ENCODE measurements at regions not wholly inside any gene's neighbourhood (a gene's known extent, or its start where the extent isn't known, plus 50 kb on each side); places are given as distances from the start of the nearest gene placed in this dataset.

DNA sequence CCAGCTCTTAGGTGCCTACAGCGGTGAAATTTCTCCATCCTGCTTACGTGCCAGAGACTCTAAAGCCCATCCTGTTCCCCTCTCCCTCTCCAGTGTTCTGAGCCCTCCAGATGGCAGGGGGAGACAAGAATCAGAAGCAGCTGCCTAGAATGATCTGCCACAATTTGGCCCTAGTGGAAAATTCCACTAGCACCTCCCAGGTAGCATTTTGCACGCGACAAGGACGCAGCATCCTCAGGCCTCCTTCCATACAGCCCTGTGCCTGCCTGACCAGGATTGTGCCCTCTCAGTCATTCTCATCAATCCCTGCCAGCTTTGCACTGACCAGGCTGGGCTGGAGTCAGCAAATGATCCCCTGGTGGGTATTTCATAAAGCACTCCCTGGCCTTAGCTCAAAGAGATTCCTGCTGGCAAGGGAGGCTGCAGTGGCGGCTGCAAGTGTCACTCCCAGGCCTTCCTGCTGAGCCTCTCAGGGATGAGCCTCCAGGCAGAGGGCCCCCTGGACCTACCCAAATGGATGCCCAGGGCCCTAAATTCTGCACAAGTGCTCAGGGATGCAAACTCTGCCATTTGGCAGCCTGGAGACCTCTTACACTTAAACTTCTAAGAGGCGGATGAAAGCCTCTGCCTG, 130.2 kb upstream of the ATP2B2 start:
- DNase-seq (ENCODE audit: low read depth in 1 of 2, low spot score in 1 of 2) (no peak), FAIRE-seq (no peak), ATAC-seq (no peak)
- Histone ChIP-seq H3K4me2 (no peak overlapping the region), H3K27ac (no peak overlapping the region), H3K4me3 (no peak overlapping the region), H3K4me1 (no peaks in the 10 kb centered on the region), H3K9me3 (peaks cover 7% of the 10 kb centered on the region)
- CTCF ChIA-PET = interaction anchor here (1.6 kb wide), 1 partner anchor 348 kb away, joined by 3 read pairs; no protein-coding TSS in a partner anchor
- TF ChIP-seq TP53 (CRISPR knock-in tag; IDR thresholded peaks at IDR 0.05) = no peak
- TF ChIP-seq, protein P1, sequence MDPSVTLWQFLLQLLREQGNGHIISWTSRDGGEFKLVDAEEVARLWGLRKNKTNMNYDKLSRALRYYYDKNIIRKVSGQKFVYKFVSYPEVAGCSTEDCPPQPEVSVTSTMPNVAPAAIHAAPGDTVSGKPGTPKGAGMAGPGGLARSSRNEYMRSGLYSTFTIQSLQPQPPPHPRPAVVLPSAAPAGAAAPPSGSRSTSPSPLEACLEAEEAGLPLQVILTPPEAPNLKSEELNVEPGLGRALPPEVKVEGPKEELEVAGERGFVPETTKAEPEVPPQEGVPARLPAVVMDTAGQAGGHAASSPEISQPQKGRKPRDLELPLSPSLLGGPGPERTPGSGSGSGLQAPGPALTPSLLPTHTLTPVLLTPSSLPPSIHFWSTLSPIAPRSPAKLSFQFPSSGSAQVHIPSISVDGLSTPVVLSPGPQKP (IDR thresholded peaks at IDR 0.05; ENCODE audit: low read depth, low read length) = no peak
- TF ChIP-seq CHD2 (IDR thresholded peaks at IDR 0.05; ENCODE audit: low read length, partially characterized antibody) = no peak
- no peak for TF ChIP-seq MAZ (IDR thresholded peaks at IDR 0.05; ENCODE audit: borderline replicate concordance, low read depth, low read length)
- no peak for TF ChIP-seq BHLHE40 (IDR thresholded peaks at IDR 0.05; ENCODE audit: low read depth, low read length)
- TF ChIP-seq ZFP36 (IDR thresholded peaks at IDR 0.05; ENCODE audit: borderline replicate concordance, partially characterized antibody) = no peak
- TF ChIP-seq, protein P2, sequence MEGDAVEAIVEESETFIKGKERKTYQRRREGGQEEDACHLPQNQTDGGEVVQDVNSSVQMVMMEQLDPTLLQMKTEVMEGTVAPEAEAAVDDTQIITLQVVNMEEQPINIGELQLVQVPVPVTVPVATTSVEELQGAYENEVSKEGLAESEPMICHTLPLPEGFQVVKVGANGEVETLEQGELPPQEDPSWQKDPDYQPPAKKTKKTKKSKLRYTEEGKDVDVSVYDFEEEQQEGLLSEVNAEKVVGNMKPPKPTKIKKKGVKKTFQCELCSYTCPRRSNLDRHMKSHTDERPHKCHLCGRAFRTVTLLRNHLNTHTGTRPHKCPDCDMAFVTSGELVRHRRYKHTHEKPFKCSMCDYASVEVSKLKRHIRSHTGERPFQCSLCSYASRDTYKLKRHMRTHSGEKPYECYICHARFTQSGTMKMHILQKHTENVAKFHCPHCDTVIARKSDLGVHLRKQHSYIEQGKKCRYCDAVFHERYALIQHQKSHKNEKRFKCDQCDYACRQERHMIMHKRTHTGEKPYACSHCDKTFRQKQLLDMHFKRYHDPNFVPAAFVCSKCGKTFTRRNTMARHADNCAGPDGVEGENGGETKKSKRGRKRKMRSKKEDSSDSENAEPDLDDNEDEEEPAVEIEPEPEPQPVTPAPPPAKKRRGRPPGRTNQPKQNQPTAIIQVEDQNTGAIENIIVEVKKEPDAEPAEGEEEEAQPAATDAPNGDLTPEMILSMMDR (IDR thresholded peaks at IDR 0.05) = no peak
- TF ChIP-seq NPAS2 (CRISPR knock-in tag; IDR thresholded peaks at IDR 0.05; ENCODE audit: borderline replicate concordance) = no peak
- TF ChIP-seq HDAC2 (IDR thresholded peaks at IDR 0.05) = no peak
- TF ChIP-seq EHF (CRISPR knock-in tag; IDR thresholded peaks at IDR 0.05) = no peak
- TF ChIP-seq HOXA7 (CRISPR knock-in tag; IDR thresholded peaks at IDR 0.05) = no peak
- TF ChIP-seq CHD4 (IDR thresholded peaks at IDR 0.05; ENCODE audit: borderline replicate concordance) = no peak
- no peak for TF ChIP-seq SREBF2 (IDR thresholded peaks at IDR 0.05)
- no peak for TF ChIP-seq ZNF302 (CRISPR knock-in tag; IDR thresholded peaks at IDR 0.05)
- TF ChIP-seq PHF8 (IDR thresholded peaks at IDR 0.05; ENCODE audit: borderline replicate concordance, low read depth) = no peak
- TF ChIP-seq GATA3 (IDR thresholded peaks at IDR 0.05; ENCODE audit: borderline replicate concordance) = no peak
- TF ChIP-seq POLR2A (IDR thresholded peaks at IDR 0.05; ENCODE audit: low read length) = no peak
- no peak for TF ChIP-seq RAD21 (conservative IDR thresholded peaks at IDR 0.05 in 1 of 2, IDR thresholded peaks at IDR 0.05 in 1 of 2)
- TF ChIP-seq ESRRA (IDR thresholded peaks at IDR 0.05; ENCODE audit: borderline replicate concordance, low read length) = no peak
- WGBS (ENCODE audit: missing lambda C conversion rate) = 58% methylated on average over 6 of the region's 7 CpGs
- POLR2A ChIA-PET = no interaction called here

DNA sequence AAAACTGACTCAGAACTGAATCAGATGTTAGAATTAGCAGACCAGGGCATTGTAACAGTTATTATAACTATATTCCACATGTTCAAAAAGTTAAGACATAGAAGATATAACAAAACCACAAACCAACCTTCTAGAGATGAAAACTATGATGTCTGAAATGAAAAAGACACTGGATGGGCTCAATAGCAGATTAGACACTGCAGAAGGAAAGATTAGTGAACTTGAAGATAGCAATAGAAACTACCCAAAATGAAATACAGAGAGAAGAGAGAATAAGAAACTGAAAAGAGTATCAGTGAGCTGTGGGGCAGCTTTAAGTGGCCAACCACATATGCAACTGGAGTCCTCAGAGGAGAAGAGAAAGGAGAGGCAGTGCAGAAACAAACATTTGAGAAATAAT, 132.0 kb upstream of the ATP2B2 start:
- DNase-seq (ENCODE audit: low read depth in 1 of 2, low spot score in 1 of 2) (no peak), FAIRE-seq (no peak), ATAC-seq (no peak)
- Histone ChIP-seq H3K4me1 (no peaks in the 10 kb centered on the region), H3K9me3 (peaks cover 7% of the 10 kb centered on the region), H3K4me2 (no peak overlapping the region), H3K27ac (no peak overlapping the region), H3K4me3 (no peak overlapping the region)
- ChIA-PET CTCF (interaction anchor here (1.3 kb wide), 1 partner anchor 10 kb away, joined by 5 read pairs; no protein-coding TSS in a partner anchor), POLR2A (no interaction called here)
- TF ChIP-seq FOSL2 (IDR thresholded peaks at IDR 0.05) (no peak), FOSL2 (CRISPR knock-in tag; IDR thresholded peaks at IDR 0.05) (no peak), CHD2 (IDR thresholded peaks at IDR 0.05; ENCODE audit: low read length, partially characterized antibody) (no peak), KDM5A (IDR thresholded peaks at IDR 0.05) (no peak)
- TF ChIP-seq, protein P1 (IDR thresholded peaks at IDR 0.05; ENCODE audit: low read depth, low read length) = no peak
